Tibial nerve (tissue), 4 donors: ENCODE measurements at regions not wholly inside any gene's neighbourhood (a gene's known extent, or its start where the extent isn't known, plus 50 kb on each side); places are given as distances from the start of the nearest gene placed in this dataset.

Experiments used
- DNase-seq, 2 donors: peaks; one replicate each; pipeline ENCODE4 v3.0.0-alpha.2; 2019; ENCODE audit warnings: low spot score in 2 of 2
- H3K27ac ChIP-seq, 4 donors: fragments of 200-600 bp; sonication (generic) in 3 of 4; one replicate each; pipeline ENCODE4 v1.5.1; 2017 to 2019; ENCODE audit warnings: mild to moderate bottlenecking in 1 of 4
- H3K27me3 ChIP-seq, 2 donors: fragments of 200-600 bp; sonication (generic) in 1 of 2; one replicate each; pipeline versions ENCODE4 v1.5.1 to v1.6.0; 2017 to 2019
- H3K36me3 ChIP-seq, 3 donors: fragments of 200-600 bp; sonication (generic); one replicate each; pipeline ENCODE4 v1.5.1; 2018 to 2019
- H3K4me1 ChIP-seq, 4 donors: fragments of 200-600 bp; sonication (generic) in 3 of 4; one replicate each; pipeline ENCODE4 v1.5.1; 2017 to 2019
- H3K4me3 ChIP-seq, 4 donors: fragments of 200-600 bp; sonication (generic) in 3 of 4; one replicate each; pipeline ENCODE4 v1.5.1; 2017 to 2019; ENCODE audit warnings: mild to moderate bottlenecking in 1 of 4, moderate library complexity in 1 of 4
- H3K9me3 ChIP-seq, 4 donors: fragments of 200-600 bp; sonication (generic) in 3 of 4; one replicate each; pipeline ENCODE4 v1.5.1; 2017 to 2019
- EP300 ChIP-seq, 2 donors: sonication (generic); formaldehyde crosslinking; IDR thresholded peaks; one replicate each; pipeline ENCODE4 v1.6.1; 2017; ENCODE audit warnings: antibody characterized with exemption in 2 of 2, mild to moderate bottlenecking in 1 of 2
- POLR2A ChIP-seq, 2 donors: fragments of 450-650 bp; IDR thresholded peaks; one replicate each; pipeline ENCODE4 v1.6.1; 2017; ENCODE audit warnings: antibody characterized with exemption in 2 of 2, mild to moderate bottlenecking in 2 of 2, moderate library complexity in 2 of 2
- WGBS, 2 donors: methylation state at CpG; one replicate each; pipeline ENCODE4 v1.1.5; 2018; 5-methylcytosine and 5-hydroxymethylcytosine counted together
- TF ChIP-seq, protein P1 (sequence below), 5 experiments: fragments of 200-600 bp in 3 of 5; fragments of 450-650 bp in 2 of 5; sonication (generic) in 3 of 5; IDR thresholded peaks; one replicate each; pipeline ENCODE4 v1.5.1; 2016 to 2019; ENCODE audit warnings: antibody characterized with exemption in 5 of 5, mild to moderate bottlenecking in 3 of 5, moderate library complexity in 2 of 5

DNA sequence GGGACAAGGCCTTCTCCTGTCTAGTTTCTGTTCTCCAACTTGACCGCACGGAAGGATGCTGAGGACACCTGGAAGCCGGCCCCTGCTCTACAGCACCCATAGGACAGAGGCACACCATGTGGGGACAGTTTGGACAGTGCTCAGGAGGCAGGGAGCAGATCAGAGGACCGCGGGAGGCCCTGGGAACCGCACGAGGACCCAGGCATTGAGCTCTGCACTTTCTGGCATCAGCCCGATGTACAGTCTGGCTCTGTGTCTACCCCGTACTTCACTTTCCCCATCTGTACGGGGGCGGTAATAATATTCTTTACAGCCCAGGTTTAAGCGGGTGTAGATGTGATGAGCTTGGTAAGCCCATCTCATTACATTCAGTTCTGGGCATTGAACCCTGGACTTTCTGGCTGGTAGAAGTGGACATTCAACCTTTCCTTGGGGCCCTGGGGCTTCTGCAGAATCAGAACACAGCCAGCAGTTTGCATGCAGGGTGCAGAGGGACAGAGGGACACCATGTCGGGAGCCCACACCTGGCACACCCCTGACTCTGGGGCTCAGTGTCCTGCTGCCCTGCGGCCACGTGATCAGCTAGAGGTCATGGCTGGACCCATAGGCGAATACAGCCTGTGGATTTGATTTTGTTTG is 258.7 kb downstream of the SEC14L1 start:
- peak overlapping the region in 2 of 4 donors; percentile 66 to 68 for H3K27ac ChIP-seq
- H3K36me3 ChIP-seq = peaks cover 0 to 17% (median 0%) of the 10 kb centered on the region in 3 donors
- no peaks in the 10 kb centered on the region for H3K9me3 ChIP-seq
- H3K4me1 ChIP-seq = peaks cover 0 to 97% (median 45%) of the 10 kb centered on the region in 4 donors
- no peak overlapping the region for H3K4me3 ChIP-seq
- TF ChIP-seq, protein P1, sequence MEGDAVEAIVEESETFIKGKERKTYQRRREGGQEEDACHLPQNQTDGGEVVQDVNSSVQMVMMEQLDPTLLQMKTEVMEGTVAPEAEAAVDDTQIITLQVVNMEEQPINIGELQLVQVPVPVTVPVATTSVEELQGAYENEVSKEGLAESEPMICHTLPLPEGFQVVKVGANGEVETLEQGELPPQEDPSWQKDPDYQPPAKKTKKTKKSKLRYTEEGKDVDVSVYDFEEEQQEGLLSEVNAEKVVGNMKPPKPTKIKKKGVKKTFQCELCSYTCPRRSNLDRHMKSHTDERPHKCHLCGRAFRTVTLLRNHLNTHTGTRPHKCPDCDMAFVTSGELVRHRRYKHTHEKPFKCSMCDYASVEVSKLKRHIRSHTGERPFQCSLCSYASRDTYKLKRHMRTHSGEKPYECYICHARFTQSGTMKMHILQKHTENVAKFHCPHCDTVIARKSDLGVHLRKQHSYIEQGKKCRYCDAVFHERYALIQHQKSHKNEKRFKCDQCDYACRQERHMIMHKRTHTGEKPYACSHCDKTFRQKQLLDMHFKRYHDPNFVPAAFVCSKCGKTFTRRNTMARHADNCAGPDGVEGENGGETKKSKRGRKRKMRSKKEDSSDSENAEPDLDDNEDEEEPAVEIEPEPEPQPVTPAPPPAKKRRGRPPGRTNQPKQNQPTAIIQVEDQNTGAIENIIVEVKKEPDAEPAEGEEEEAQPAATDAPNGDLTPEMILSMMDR (IDR thresholded peaks at IDR 0.05) = no peak
- TF ChIP-seq POLR2A (IDR thresholded peaks at IDR 0.05) = no peak
- no peak for TF ChIP-seq EP300 (IDR thresholded peaks at IDR 0.05)
- no peak for DNase-seq
- WGBS, 2 donors = 68 to 86% methylated on average over 16 of the region's 16 CpGs
- no peaks in the 10 kb centered on the region for H3K27me3 ChIP-seq

DNA sequence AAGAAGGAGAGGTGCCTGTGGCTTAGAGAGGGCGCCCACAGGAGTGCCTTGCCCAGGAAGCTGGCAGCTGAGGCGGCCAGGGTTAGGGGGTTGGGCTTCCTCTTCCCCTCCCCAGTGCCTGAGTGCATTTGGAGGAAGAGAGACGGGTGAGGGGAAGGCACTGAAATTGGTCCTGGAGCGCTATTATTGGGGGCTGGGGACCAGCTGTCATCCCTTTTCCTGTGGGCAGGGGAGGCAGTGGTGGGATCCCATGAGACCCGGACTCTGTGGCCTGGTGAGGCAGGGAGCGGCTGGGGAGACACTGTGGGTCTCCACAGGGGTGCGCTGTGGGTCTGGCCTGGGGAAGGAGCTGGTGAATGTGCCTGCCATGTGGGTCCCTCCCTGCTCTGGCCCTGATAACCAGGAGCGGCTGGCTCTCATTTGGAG is 259.7 kb downstream of the SEC14L1 start:
- Histone ChIP-seq H3K9me3 (no peaks in the 10 kb centered on the region), H3K36me3 (peaks cover 0 to 17% (median 0%) of the 10 kb centered on the region in 3 donors), H3K27ac (peak overlapping the region in 3 of 4 donors; percentile 61 to 68 (median 66)), H3K4me1 (peaks cover 0 to 97% (median 47%) of the 10 kb centered on the region in 4 donors), H3K27me3 (no peaks in the 10 kb centered on the region), H3K4me3 (peak overlapping the region in 1 of 4 donors; percentile 13)
- 52 to 56% methylated on average over 5 to 7 of the region's 8 CpGs for WGBS, 2 donors
- DNase-seq = no peak
- TF ChIP-seq EP300 (IDR thresholded peaks at IDR 0.05) = no peak
- TF ChIP-seq, protein P1 (IDR thresholded peaks at IDR 0.05) = peak; percentile 28 to 63 (median 39)

DNA sequence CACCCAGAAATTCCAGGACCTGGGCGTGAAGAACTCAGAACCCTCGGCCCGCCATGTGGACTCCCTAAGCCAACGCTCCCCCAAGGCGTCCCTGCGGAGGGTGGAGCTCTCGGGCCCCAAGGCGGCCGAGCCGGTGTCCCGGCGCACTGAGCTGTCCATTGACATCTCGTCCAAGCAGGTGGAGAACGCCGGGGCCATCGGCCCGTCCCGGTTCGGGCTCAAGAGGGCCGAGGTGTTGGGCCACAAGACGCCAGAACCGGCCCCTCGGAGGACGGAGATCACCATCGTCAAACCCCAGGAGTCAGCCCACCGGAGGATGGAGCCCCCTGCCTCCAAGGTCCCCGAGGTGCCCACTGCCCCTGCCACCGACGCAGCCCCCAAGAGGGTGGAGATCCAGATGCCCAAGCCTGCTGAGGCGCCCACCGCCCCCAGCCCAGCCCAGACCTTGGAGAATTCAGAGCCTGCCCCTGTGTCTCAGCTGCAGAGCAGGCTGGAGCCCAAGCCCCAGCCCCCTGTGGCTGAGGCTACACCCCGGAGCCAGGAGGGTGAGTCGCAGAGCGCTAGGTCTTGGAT is 261.5 kb downstream of the SEC14L1 start:
- Histone ChIP-seq H3K36me3 (peaks cover 0 to 17% (median 0%) of the 10 kb centered on the region in 3 donors), H3K4me3 (no peak overlapping the region), H3K27ac (peak overlapping the region in 2 of 4 donors; percentile 14 to 35), H3K27me3 (no peaks in the 10 kb centered on the region), H3K9me3 (no peaks in the 10 kb centered on the region), H3K4me1 (peaks cover 0 to 97% (median 60%) of the 10 kb centered on the region in 4 donors)
- 86 to 89% methylated on average over 15 to 27 of the region's 34 CpGs for WGBS, 2 donors
- no peak for DNase-seq
- TF ChIP-seq POLR2A (IDR thresholded peaks at IDR 0.05) = no peak
- TF ChIP-seq, protein P1 (IDR thresholded peaks at IDR 0.05) = no peak
- TF ChIP-seq EP300 (IDR thresholded peaks at IDR 0.05) = no peak

DNA sequence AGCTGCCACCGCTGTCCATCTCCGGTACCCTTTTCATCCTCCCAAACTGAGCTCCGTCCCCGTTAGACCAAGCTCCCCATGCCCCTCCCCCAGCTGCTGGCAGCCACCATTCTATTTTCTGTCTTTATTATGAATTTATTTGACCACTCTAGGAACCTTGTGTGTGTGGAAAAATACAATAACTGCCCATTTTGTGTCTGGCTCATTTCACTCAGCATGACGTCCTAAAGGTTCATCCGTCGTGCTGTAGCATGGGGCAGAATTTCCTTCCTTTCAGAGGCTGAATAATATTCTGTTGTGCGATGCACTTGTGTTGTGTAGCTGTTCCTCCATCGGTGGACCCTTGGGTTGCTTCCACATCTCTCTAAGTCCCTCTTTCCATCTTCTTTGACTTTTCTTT is 263.1 kb downstream of the SEC14L1 start:
- H3K27me3 ChIP-seq = no peaks in the 10 kb centered on the region
- peaks cover 0 to 17% (median 0%) of the 10 kb centered on the region in 3 donors for H3K36me3 ChIP-seq
- H3K9me3 ChIP-seq = no peaks in the 10 kb centered on the region
- WGBS, 2 donors = 46 to 53% methylated on average over 9 of the region's 9 CpGs
- no peak overlapping the region for H3K4me3 ChIP-seq
- peaks cover 0 to 97% (median 76%) of the 10 kb centered on the region in 4 donors for H3K4me1 ChIP-seq
- H3K27ac ChIP-seq = peak overlapping the region in 3 of 4 donors; percentile 35 to 81 (median 71)
- TF ChIP-seq POLR2A (IDR thresholded peaks at IDR 0.05) (no peak), EP300 (IDR thresholded peaks at IDR 0.05) (no peak)
- TF ChIP-seq, protein P1 (IDR thresholded peaks at IDR 0.05) = no peak
- DNase-seq = no peak
